Large intestine (tissue), 3 donors: ENCODE measurements at regions not wholly inside any gene's neighbourhood (a gene's known extent, or its start where the extent isn't known, plus 50 kb on each side); places are given as distances from the start of the nearest gene placed in this dataset.
A peak's percentile ranks its signal among the peaks of the same experiment; 100 is the strongest.

ENCODE experiments used
- DNase-seq, 2 donors: peaks; one replicate each; pipeline versions ENCODE4 v3.0.0 to v3.0.0-alpha.2; 2013
- H3K27ac ChIP-seq: one replicate; pipeline ENCODE4 v1.5.1; 2013; ENCODE audit warnings: low read length
- H3K27me3 ChIP-seq: 2 replicates; pipeline ENCODE4 v1.6.1; 2013; ENCODE audit warnings: low read length; ENCODE audit not compliant: control insufficient read depth, insufficient read depth
- H3K36me3 ChIP-seq: 2 replicates; pipeline ENCODE4 v1.6.1; 2013; ENCODE audit warnings: low read length; ENCODE audit not compliant: control insufficient read depth, insufficient read depth
- H3K4me1 ChIP-seq: one replicate; pipeline ENCODE4 v1.6.1; 2013; ENCODE audit warnings: low read length; ENCODE audit not compliant: control insufficient read depth, insufficient read depth
- H3K4me3 ChIP-seq: one replicate; pipeline ENCODE4 v1.5.1; 2013; ENCODE audit warnings: low read length
- H3K9me3 ChIP-seq: one replicate; pipeline ENCODE4 v1.6.1; 2013; ENCODE audit warnings: mild to moderate bottlenecking, low read depth, low read length, moderate library complexity; ENCODE audit not compliant: control insufficient read depth
- WGBS: methylation state at CpG from one replicate; pipeline ENCODE4 v1.1.5; 2013; ENCODE audit warnings: low lambda C conversion rate; ENCODE audit not compliant: insufficient coverage; 5-methylcytosine and 5-hydroxymethylcytosine counted together

DNA sequence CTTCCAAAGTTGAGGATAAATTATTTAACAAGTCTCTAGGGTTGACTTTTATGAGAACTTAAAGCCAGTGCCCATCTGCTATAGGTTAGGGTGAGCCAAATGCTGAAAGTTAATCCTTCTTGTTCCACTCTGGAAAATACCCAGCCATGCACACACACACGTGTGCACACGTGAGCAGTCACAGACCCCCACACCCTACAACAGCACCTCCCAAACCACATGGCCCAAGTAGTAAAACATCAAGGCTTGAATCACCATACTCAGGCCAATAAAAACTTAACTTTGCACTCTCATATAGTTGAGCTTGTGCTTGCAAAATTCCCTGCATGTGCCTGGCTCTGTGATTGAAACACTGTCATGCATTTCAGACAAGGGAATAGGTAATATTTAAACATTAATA is 467.6 kb downstream of the ARHGEF28 start:
- Histone ChIP-seq H3K27me3 (no peaks in the 10 kb centered on the region), H3K4me3 (no peak overlapping the region), H3K36me3 (no peaks in the 10 kb centered on the region), H3K4me1 (peaks cover 9% of the 10 kb centered on the region), H3K27ac (peak overlapping the region; percentile 41), H3K9me3 (no peaks in the 10 kb centered on the region)
- DNase-seq, result peak; percentile 86 to 89
- no CpG with 5 or more reads among the region's 2 CpGs for WGBS

DNA sequence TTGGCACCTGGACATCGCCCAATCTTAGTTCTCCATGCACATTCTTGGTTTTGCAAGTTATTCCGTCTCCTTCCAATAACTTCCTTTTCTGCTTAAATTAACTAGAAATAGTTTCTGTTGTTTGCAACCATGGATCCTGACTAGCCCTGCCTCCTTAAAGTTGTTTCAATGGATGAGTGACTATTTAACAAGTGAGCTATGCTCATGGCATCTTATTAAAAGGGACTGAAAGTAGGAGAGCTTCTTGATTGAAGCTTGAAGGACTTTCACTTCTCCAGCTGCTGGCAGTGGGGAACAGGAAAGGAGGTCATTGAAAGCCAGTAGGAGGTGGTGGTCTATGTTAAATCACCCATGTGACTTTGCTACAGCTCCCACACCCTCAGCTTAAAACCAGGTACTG is 466.8 kb downstream of the ARHGEF28 start:
- H3K27ac ChIP-seq, result no peak overlapping the region
- no peaks in the 10 kb centered on the region for H3K27me3 ChIP-seq
- 93% methylated on average over 2 of the region's 2 CpGs for WGBS
- no peak for DNase-seq
- H3K36me3 ChIP-seq, result no peaks in the 10 kb centered on the region
- H3K4me3 ChIP-seq, result no peak overlapping the region
- H3K9me3 ChIP-seq, result no peaks in the 10 kb centered on the region
- H3K4me1 ChIP-seq, result peaks cover 9% of the 10 kb centered on the region

DNA sequence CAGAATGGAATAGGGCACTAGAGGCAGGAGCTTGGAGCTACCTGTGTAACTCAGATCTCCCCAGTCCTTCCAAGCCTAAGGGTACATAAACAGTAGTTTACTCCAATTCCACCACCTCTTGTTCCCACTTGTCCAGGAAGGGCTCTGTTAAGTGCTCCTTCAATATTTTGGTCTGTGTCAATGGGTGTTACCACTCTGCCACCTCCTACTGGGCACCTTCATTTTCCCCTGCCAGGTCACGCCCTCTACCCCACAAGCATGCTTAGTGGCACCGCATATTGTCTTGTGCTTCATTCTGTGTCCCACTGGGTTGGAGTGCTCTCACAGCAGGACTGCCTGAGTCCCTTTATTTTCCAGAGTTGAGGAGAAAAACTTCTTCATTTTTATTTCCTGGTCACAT is 459.8 kb downstream of the ARHGEF28 start:
- Histone ChIP-seq H3K4me3 (no peak overlapping the region), H3K27ac (no peak overlapping the region), H3K4me1 (no peaks in the 10 kb centered on the region), H3K27me3 (no peaks in the 10 kb centered on the region), H3K9me3 (no peaks in the 10 kb centered on the region), H3K36me3 (no peaks in the 10 kb centered on the region)
- no peak for DNase-seq
- no CpG with 5 or more reads among the region's 2 CpGs for WGBS

DNA sequence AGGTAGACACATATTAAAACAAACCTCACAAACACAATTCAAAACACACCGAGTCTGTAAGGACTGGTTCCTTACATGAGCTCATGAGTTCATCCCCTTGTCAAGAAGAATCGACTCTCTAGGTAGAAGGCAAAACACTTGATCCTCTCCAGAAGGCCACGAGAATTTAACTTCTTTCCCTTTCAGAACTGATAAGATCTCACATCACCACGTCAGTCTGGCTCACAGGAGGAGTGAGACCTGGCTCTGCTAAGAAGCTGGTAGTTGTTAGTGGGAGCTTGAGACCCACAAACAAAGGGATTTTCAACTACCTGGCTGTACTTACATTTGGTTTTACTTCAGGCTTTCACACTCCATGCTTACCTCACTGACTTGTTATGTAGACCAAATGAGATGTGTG is 459.2 kb downstream of the ARHGEF28 start:
- H3K36me3 ChIP-seq, result no peaks in the 10 kb centered on the region
- no CpG with 5 or more reads among the region's 4 CpGs for WGBS
- H3K27me3 ChIP-seq, result no peaks in the 10 kb centered on the region
- DNase-seq, result no peak
- H3K4me1 ChIP-seq, result no peaks in the 10 kb centered on the region
- no peak overlapping the region for H3K27ac ChIP-seq
- no peaks in the 10 kb centered on the region for H3K9me3 ChIP-seq
- H3K4me3 ChIP-seq, result no peak overlapping the region

DNA sequence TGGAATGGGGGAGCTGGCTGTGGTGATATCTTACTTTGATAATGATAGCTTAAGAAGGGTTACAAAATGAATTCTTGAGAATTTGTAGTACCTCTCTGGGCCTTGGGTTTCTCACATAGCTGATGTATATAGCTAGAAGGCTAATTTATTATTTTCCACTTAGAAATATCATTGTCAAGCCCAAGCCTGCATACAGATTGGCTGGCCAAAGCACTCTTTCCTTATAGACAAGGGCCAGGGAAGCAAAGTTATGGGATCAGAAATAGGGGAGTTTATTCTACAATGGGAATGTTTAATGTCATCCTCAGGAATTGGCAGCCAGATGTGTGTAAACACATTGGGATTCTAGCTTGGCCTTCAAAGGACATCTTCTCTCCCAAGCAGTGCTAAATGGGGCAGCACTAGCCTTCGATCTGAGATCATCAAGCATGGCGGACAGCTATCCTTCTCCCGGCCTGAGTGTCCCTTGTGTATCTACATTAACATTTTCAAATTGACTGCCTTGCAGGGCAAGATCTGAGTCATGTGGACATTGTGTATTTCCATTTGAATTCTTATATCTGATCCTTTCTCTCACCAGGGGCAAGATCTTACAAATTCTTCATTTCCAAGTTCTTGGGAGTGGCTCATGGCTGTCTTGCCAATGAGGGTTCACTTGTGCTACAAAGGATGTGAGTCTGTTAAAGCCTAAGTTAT is 457.2 kb downstream of the ARHGEF28 start:
- Histone ChIP-seq H3K4me1 (no peaks in the 10 kb centered on the region), H3K27me3 (no peaks in the 10 kb centered on the region), H3K9me3 (no peaks in the 10 kb centered on the region), H3K4me3 (no peak overlapping the region), H3K36me3 (no peaks in the 10 kb centered on the region), H3K27ac (no peak overlapping the region)
- no peak for DNase-seq
- WGBS, result no CpG with 5 or more reads among the region's 3 CpGs

DNA sequence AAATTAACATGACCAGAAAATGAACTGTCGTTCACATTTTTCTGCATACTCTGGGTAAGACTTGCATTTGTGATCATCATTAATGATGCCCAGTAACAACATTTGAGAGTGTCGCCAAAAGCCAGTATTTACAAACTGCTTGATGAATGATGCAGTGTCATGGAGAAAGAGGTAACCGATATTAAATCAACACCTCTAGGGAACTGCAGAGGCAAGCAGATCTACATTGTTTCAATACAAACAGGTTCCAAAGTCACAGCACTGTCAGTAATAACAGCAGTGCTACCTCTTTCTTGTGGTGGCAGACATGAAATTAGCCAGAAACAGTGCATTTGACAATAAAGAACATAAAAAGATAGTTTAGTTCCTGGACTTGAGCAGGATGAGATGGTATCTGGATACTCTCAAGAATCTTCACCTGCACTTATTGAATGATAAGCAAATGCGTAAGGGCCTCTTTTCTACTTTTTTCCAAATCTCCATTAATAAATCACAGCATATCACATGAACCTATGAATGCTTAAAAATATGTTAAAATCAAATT is 456.6 kb downstream of the ARHGEF28 start:
- no peaks in the 10 kb centered on the region for H3K27me3 ChIP-seq
- no peaks in the 10 kb centered on the region for H3K4me1 ChIP-seq
- no peak for DNase-seq
- H3K27ac ChIP-seq, result no peak overlapping the region
- no peaks in the 10 kb centered on the region for H3K9me3 ChIP-seq
- no peak overlapping the region for H3K4me3 ChIP-seq
- no peaks in the 10 kb centered on the region for H3K36me3 ChIP-seq
- WGBS, result no CpG with 5 or more reads among the region's 4 CpGs

DNA sequence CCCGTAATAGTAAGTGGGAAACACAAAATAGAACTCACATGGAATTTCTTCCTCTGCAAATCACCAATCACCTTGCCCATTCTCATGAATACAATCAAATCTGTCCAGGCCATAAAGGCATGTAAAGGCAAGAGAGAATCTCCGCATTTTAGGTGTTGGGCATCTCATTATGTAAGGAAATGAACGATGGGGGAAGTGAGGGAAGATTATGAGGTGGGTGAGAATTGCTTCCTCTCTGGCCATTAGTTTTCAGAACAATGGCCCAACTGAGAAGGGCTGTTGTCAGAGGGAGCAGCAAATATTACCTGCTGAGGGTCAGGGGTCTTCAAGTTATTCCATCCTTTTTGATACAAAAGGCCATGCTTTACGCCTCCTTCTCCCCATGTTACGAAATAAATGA is 455.1 kb downstream of the ARHGEF28 start:
- Histone ChIP-seq H3K27me3 (no peaks in the 10 kb centered on the region), H3K4me3 (no peak overlapping the region), H3K4me1 (no peaks in the 10 kb centered on the region), H3K27ac (no peak overlapping the region), H3K36me3 (no peaks in the 10 kb centered on the region), H3K9me3 (no peaks in the 10 kb centered on the region)
- WGBS, result 100% methylated on average over 1 of the region's 5 CpGs
- DNase-seq, result no peak

DNA sequence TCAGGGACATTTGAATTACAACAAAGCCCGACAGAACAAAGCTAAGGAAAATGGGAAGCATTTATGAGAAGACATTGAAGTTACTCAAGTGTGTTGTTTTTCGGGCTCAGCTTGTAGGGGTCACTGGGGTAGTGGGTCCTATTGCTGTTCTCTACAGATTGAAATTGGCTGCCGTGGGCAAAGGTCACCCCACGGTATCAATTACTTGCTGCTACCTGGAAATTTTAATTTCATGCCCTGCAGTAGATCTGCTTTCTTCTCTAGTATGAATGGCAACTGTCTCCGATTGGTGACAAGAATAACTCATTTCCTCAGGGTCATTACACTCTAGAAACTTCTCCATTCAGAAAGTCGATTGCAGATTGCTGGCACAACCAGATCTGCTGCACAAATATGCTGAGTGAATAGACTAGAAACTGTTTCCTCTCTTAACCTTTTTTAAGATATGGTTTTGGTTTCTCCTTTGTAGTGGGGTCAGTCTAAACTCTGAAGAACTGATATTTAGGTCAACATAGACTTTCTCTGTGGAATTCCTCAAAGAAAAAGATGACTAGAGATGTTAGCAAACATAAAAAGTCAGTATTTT is 454.1 kb downstream of the ARHGEF28 start:
- WGBS, result 100% methylated on average over 1 of the region's 6 CpGs
- H3K4me3 ChIP-seq, result no peak overlapping the region

DNA sequence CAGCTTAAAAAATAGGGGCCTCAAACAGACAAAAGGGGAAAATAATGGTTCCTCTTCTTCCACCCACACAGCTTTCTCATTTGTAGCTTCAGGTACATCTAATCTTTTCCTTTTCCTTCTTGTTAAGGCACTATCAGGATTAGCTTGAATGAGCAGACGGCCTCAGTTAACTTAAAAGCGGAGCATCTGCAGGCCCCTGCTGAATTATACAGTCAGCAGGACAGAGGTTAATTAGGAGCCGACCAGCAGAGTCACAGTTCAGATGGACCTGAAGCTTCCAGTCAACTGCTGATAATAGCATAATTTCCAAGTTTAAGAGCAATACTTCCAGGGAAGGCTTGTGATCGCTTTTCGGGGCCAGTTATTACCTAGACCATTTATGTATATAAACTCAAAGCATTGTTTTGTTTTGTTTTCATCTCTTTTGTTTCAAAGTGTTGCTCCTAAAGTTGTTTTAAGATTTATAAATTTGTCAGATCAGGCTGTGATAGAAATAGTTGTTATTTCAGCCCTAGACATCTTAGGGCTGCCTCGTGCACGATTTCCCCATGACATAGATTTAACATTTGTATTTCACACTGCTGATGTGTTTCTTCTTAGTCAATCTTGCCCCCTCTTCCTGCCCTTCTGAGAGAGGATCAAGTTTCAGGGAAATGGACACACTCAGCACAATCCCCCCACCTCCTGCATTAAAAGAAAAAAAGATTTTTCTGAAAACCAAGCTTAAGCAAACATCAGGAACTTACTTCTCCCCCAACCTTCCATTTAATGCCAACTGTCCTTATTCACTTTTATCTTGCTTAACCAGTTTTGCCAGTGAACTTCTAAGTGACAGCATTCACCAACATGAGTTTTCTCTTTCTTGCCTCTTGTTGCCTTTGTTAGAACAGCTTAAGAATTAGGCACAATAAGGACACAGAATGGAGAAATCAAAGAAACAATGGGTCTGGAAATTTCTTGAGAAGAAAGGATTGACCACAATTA is 449.8 kb downstream of the ARHGEF28 start:
- peak; percentile 21 to 37 for DNase-seq
- no peaks in the 10 kb centered on the region for H3K27me3 ChIP-seq
- WGBS, result 60% methylated on average over 3 of the region's 7 CpGs
- no peaks in the 10 kb centered on the region for H3K36me3 ChIP-seq
- H3K4me3 ChIP-seq, result no peak overlapping the region
- H3K4me1 ChIP-seq, result no peaks in the 10 kb centered on the region
- H3K27ac ChIP-seq, result no peak overlapping the region
- no peaks in the 10 kb centered on the region for H3K9me3 ChIP-seq

More for the DNA sequence above, 454.1 kb downstream of the ARHGEF28 start:
- H3K4me1 ChIP-seq, result no peaks in the 10 kb centered on the region
- DNase-seq, result no peak
- H3K27me3 ChIP-seq, result no peaks in the 10 kb centered on the region
- no peaks in the 10 kb centered on the region for H3K9me3 ChIP-seq
- no peak overlapping the region for H3K27ac ChIP-seq
- no peaks in the 10 kb centered on the region for H3K36me3 ChIP-seq

DNA sequence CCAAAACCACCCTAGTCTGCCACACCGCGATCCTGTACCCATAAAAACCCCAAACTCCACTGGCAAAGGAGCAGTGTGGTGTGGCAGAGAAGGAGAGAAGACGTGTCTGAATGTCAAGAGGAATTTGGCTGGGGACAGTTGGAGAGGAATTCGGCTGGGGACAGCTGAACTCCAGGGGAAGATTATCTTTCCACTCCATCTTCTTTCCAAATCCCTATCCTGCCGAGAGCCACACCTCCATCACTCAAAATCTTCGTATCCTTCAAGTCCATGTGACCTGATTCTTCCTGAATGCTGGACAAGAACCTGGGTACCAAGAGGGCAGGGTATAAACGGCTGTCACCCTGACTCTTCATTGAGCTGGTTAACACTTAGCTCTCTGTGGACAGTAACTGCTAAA is 448.1 kb downstream of the ARHGEF28 start:
- H3K4me1 ChIP-seq, result no peaks in the 10 kb centered on the region
- no peak overlapping the region for H3K27ac ChIP-seq
- no peak overlapping the region for H3K4me3 ChIP-seq
- no peaks in the 10 kb centered on the region for H3K36me3 ChIP-seq
- no peaks in the 10 kb centered on the region for H3K27me3 ChIP-seq
- WGBS, result no CpG with 5 or more reads among the region's 7 CpGs
- H3K9me3 ChIP-seq, result no peaks in the 10 kb centered on the region
- DNase-seq, result no peak
